MCF 10A (cell line): ENCODE measurements at regions not wholly inside any gene's neighbourhood (a gene's known extent, or its start where the extent isn't known, plus 50 kb on each side); places are given as distances from the start of the nearest gene placed in this dataset.

ENCODE experiments used
- BruUV-seq: library from RNA; stranded (reverse); fragments of 400-500 nt; replicated peaks from 2 replicates; lab custom pipeline; 2021; lab: Mats Ljungman, UMichigan
- CTCF ChIA-PET: fragments of 300-600 bp; sonication (Branson Sonifier 250); formaldehyde crosslinking; extraction: SDS; loops from one replicate; lab custom pipeline; 2021; ENCODE audit warnings: antibody characterized with exemption, inconsistent platforms; lab: Yijun Ruan, JAX
- POLR2A ChIA-PET: fragments of 300-600, 350-650 bp; sonication (Branson Sonifier 250); formaldehyde crosslinking; extraction: SDS; loops from one replicate; lab custom pipeline; 2020; ENCODE audit warnings: antibody characterized with exemption, inconsistent platforms; lab: Yijun Ruan, JAX
- DNase-seq: peaks from one replicate; pipeline ENCODE4 v3.0.0-alpha.2; 2018; ENCODE audit not compliant: unreplicated experiment
- H3K27ac Mint-ChIP-seq: one replicate; pipeline ENCODE4 v1.8.0; 2022; ENCODE audit warnings: mild to moderate bottlenecking, low read depth, mixed read lengths; ENCODE audit not compliant: unreplicated experiment
- H3K27me3 Mint-ChIP-seq: one replicate; pipeline ENCODE4 v1.8.0; 2022; ENCODE audit warnings: mixed read lengths; ENCODE audit not compliant: insufficient read depth, unreplicated experiment
- H3K36me3 Mint-ChIP-seq: one replicate; pipeline ENCODE4 v1.8.0; 2022; ENCODE audit warnings: mild to moderate bottlenecking, moderate library complexity, mixed read lengths; ENCODE audit not compliant: insufficient read depth, unreplicated experiment
- H3K4me1 Mint-ChIP-seq: one replicate; pipeline ENCODE4 v1.8.0; 2022; ENCODE audit warnings: mixed read lengths; ENCODE audit not compliant: insufficient read depth, unreplicated experiment
- H3K4me3 Mint-ChIP-seq: one replicate; pipeline ENCODE4 v1.8.0; 2022; ENCODE audit warnings: mild to moderate bottlenecking, moderate library complexity, mixed read lengths; ENCODE audit not compliant: unreplicated experiment
- H3K9me3 Mint-ChIP-seq: one replicate; pipeline ENCODE4 v1.8.0; 2022; ENCODE audit warnings: mixed read lengths; ENCODE audit not compliant: unreplicated experiment
- intact Hi-C: fragments of 100-400 bp; cut with micrococcal nuclease; formaldehyde crosslinking; loops from 2 replicates; pipeline ENCODE4 v1.14.1; 2022
- TF ChIP-seq, protein P1 (sequence below): fragments of 200-600 bp; IDR thresholded peaks from one replicate; pipeline ENCODE4 v1.8.0; 2022; ENCODE audit warnings: antibody characterized with exemption, mild to moderate bottlenecking; ENCODE audit not compliant: unreplicated experiment

DNA sequence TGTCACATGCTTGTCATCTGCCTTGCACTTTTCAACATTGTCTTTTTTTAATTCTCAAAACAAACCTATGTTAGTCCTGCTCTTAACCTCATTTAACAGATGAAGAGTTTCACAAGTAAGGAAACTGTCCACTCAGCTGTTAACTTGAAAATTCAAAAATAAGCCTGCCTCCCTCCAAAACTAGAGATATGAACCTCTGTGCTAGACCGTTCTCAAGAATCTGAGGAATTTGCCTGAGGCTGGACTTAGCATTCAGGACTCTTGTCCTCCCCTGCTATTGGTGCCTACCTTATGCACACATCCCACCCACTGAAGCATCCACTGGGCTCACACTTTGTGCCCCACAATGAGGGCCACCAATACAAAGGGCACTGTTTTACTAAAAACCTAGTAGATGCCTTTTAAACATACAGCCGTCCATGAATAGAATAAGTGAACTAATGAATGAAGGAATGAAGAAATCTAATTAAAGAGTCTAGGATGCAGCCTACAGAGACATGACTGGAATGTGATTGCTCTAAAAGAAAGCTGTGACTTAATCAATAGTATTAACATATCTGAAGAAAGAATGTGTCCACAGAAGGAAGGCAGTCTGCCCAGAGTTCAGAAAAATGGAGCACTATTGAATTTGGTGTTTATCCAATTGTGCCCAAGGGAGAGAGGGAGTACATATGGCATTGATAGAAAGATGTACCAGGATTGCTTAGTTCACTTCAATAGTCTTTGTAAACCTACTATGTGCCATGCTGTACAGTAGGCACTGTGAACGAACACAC, 238.5 kb downstream of the SPTSSA start:
- CTCF ChIA-PET, result interaction anchor here (0.5 to 3.0 kb wide), 8 partner anchors 78 to 485 kb away, joined by 3 to 14 read pairs (median 4); no protein-coding TSS in a partner anchor
- no peaks in the 10 kb centered on the region for H3K36me3 Mint-ChIP-seq
- no peak for DNase-seq
- no peak overlapping the region for H3K27ac Mint-ChIP-seq
- TF ChIP-seq, protein P1, sequence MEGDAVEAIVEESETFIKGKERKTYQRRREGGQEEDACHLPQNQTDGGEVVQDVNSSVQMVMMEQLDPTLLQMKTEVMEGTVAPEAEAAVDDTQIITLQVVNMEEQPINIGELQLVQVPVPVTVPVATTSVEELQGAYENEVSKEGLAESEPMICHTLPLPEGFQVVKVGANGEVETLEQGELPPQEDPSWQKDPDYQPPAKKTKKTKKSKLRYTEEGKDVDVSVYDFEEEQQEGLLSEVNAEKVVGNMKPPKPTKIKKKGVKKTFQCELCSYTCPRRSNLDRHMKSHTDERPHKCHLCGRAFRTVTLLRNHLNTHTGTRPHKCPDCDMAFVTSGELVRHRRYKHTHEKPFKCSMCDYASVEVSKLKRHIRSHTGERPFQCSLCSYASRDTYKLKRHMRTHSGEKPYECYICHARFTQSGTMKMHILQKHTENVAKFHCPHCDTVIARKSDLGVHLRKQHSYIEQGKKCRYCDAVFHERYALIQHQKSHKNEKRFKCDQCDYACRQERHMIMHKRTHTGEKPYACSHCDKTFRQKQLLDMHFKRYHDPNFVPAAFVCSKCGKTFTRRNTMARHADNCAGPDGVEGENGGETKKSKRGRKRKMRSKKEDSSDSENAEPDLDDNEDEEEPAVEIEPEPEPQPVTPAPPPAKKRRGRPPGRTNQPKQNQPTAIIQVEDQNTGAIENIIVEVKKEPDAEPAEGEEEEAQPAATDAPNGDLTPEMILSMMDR, result no peak
- POLR2A ChIA-PET, result no interaction called here
- no peak overlapping the region for H3K4me3 Mint-ChIP-seq
- BruUV-seq, result no TSS peak
- no peaks in the 10 kb centered on the region for H3K9me3 Mint-ChIP-seq
- H3K4me1 Mint-ChIP-seq, result peaks cover 5% of the 10 kb centered on the region
- intact Hi-C loops, result no loop called here
- no peaks in the 10 kb centered on the region for H3K27me3 Mint-ChIP-seq

DNA sequence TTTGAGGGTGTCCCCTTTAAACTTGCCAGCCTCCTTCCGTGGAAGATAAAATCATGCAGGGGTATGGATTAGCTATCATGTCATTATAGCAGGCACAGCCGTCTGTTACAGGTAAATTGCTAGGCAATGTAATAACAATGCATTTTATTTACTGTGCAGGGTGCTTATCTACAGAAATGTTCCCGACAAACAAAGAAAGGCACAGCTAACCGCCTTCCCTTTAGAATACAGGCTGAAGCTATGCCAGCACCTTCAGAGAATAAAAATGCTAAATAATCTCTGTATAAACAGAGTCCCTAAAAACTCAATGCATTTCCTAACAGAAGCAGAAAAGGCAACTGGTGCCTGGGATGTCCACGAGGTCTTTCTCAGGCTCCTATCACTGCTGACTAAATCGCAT, 239.2 kb downstream of the SPTSSA start:
- no peaks in the 10 kb centered on the region for H3K36me3 Mint-ChIP-seq
- intact Hi-C loops, result no loop called here
- ChIA-PET CTCF (interaction anchor here (0.8 to 3.0 kb wide), 6 partner anchors 13 to 385 kb away, joined by 3 to 10 read pairs (median 4); no protein-coding TSS in a partner anchor), POLR2A (interaction anchor here (1.1 kb wide), 1 partner anchor 15 kb away, joined by 3 read pairs; no protein-coding TSS in a partner anchor)
- H3K4me3 Mint-ChIP-seq, result no peak overlapping the region
- TF ChIP-seq, protein P1, result no peak
- no peak for DNase-seq
- H3K27me3 Mint-ChIP-seq, result no peaks in the 10 kb centered on the region
- no TSS peak for BruUV-seq
- peaks cover 2% of the 10 kb centered on the region for H3K4me1 Mint-ChIP-seq
- no peaks in the 10 kb centered on the region for H3K9me3 Mint-ChIP-seq
- no peak overlapping the region for H3K27ac Mint-ChIP-seq

DNA sequence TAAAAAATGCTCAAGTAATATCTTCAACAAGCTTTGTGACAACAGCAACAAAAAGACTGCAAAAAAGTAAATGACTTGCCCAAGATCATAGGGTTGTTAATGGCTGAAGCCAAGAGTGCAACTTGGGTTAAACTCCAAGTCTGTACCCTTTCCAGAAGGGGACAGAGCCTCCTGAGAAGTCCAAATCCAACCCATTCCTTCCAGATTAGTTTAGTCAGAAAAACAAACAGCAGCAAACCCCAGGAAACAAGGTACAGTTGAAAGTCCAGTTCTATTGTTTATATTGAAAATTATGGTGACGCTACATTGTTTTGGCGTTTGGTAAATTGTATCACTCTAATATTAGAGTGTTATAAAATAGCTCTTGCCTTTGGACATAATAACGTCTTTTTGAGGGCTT, 239.9 kb downstream of the SPTSSA start:
- BruUV-seq, result no TSS peak
- Mint-ChIP-seq H3K9me3 (no peaks in the 10 kb centered on the region), H3K4me3 (no peak overlapping the region), H3K4me1 (no peaks in the 10 kb centered on the region), H3K36me3 (peaks cover 5% of the 10 kb centered on the region), H3K27ac (no peak overlapping the region), H3K27me3 (no peaks in the 10 kb centered on the region)
- ChIA-PET POLR2A (interaction anchor here (0.7 to 1.1 kb wide), 2 partner anchors 15 to 362 kb away, joined by 3 read pairs; no protein-coding TSS in a partner anchor), CTCF (interaction anchor here (0.8 to 3.0 kb wide), 7 partner anchors 14 to 384 kb away, joined by 3 to 10 read pairs (median 4); no protein-coding TSS in a partner anchor)
- no peak for DNase-seq
- intact Hi-C loops, result no loop called here
- TF ChIP-seq, protein P1, result no peak

DNA sequence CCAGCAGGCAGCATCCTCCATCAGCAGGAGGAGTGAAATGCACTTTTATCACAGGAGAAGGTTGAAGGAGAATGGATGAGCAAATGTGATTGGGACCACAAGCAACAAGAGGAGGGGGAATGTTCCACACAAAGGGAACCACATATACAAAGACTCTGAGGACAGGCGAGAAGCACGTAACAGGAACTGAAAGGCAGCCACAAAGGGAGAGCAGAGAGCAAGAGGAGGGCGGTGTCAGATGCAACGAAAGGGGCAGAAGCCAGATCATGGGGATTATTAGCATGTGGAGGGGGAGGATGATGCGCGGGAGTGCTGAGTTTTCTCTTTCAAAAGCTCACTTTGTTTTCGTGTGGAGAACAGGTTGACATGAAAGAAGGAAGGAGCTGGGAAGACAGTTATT, 241.1 kb downstream of the SPTSSA start:
- POLR2A ChIA-PET, result no interaction called here
- H3K27me3 Mint-ChIP-seq, result no peaks in the 10 kb centered on the region
- CTCF ChIA-PET, result interaction anchor here (1.2 to 3.0 kb wide), 5 partner anchors 8 to 381 kb away, joined by 3 to 10 read pairs (median 6); no protein-coding TSS in a partner anchor
- BruUV-seq, result no TSS peak
- no peak overlapping the region for H3K4me3 Mint-ChIP-seq
- DNase-seq, result no peak
- peaks cover 5% of the 10 kb centered on the region for H3K36me3 Mint-ChIP-seq
- TF ChIP-seq, protein P1, result no peak
- H3K9me3 Mint-ChIP-seq, result no peaks in the 10 kb centered on the region
- H3K4me1 Mint-ChIP-seq, result no peaks in the 10 kb centered on the region
- H3K27ac Mint-ChIP-seq, result no peak overlapping the region
- intact Hi-C loops, result no loop called here
